ENCODE measurements at regions not wholly inside any gene's neighbourhood (a gene's known extent, or its start where the extent isn't known, plus 50 kb on each side); places are given as distances from the start of the nearest gene placed in this dataset.

DNA sequence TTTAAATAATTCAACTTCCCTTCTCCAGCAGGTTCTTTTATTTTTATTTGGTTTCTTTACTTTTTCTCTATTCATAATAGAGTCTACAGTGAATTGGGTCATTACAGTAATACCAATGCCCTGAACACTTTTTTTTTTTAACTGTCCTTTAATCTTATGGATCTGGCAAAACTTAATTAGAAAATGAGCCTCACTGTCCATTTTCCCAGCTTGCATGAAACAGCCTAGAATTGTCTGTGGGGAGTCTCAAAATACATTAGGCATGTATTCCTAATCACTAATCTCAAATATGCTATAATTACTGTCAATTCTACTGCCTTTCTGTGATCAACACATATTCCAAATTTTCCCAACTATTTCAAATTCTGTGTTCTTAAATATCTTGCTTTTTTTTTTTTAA, 406.8 kb downstream of the ANXA1 start:
- DNase-seq (ENCODE audit: low spot score), result no peak

DNA sequence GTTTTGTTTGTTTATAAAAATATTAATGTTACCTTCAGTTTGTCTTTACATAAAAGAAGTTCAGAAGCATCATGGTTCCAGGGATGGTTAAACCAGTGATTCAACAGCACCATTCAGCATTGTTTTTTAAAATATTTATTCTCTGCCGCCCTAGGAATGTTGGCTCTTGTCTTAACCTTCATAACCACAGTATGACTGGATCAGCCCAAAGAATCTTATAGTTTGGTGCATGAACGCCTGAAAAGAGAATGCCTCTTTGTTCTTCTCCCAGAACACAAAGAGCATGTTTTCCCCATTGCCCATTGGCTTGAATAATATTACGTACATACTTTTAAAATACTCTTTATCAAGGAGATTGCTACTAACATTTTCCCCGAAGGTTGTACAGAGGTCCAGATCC, 413.4 kb downstream of the ANXA1 start:
- no peak for DNase-seq (ENCODE audit: low spot score)

DNA sequence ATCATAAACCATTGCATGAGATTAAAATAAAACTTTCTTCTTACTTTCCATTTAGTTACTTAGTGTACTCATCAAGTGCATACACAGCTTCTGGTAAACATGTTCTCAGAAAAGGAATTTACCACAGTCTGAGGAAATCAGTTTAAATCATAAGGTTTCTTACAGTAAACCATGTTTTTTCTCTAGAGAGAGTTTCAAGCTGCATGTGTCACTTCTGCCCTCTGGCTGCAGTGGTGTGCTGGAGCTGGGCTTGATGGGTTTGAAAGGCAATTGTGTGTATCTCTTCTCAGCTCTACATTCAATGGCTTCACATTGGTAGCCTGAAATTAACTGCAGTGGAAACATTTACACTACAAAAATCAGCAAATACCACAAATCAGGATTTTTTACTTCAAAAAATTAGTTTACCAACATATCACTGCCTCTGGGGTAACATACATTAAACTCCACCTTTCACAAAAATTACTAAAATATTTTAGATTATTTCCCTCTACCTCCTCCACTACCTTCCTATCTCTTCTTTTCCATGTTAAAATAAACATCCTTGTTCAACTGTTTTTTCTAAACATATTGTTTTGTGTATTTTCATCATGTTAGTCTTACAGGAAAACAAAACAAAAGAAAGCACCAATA, 414.3 kb downstream of the ANXA1 start:
- DNase-seq (ENCODE audit: low spot score), result no peak

GRCh38 chr9:73566627-73567026, 415.0 kb downstream of the ANXA1 start:
- DNase-seq (ENCODE audit: low spot score), result no peak

- no peak for DNase-seq (ENCODE audit: low spot score)
These were observed 421.6 kb downstream of the ANXA1 start for GRCh38 chr9:73573235-73573634.

DNA sequence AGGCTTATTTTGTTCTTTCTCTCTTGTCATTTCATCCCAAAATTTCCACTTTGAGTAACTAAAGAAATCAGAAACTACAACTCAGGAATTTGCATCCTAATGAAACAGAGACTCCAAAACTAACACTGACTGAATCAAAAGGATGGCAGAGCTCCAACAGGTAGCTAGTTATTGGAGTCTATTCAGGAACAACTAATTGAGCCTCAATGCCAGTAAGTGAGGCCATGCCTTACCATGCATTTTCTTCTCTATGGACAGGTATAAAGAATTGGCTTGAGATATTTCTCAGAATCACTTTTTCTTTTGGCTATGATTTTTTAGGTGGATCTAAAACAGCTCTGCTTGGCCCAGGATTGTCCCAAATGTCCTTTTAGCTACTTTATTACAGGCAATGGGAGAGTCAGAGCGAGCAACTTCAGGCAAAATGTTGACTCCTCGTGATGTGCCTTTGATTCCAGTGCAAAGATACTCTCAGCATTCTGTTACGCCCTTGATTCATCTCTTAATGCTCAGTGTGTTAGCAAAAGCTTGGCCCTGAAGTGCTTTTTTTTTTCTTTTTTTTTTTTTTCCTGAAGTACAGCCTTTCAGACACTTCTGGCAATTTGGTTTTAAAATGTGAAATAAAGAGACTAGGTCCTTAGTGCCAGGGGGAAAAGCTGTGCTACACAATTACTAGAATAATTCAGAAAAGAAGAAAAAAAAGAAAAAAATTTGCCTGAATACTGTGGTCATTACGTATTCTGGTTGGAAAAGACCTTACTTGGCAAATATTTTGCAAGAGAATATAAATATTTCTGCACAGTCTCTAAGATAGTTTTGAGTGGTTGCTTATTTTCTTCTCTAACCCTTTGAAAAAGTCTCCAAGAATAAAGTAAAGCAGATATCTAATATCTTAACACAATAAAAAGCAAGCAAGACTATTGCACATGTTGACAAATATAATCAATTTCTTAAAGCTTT, 423.7 kb downstream of the ANXA1 start:
- no peak for DNase-seq (ENCODE audit: low spot score)

DNA sequence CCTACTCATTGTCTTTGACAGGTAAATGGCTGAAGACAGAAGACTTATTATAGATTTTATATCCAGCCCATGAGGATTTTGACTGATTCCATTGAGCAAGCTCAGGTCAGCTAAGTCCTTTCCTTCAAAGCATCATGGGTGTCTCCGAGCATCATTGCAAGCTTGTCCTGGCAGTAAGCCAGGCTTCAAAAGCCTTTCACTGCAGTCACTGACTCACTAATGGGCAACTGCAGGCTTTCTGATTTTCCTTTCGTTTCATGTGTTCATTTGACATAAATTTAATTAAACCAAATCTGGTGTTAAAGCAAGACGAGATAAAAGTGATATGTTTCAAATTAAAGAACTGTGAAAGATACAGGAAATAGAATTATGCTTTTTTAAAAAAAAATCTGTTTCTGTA, 426.2 kb downstream of the ANXA1 start:
- DNase-seq (ENCODE audit: low spot score), result no peak

DNA sequence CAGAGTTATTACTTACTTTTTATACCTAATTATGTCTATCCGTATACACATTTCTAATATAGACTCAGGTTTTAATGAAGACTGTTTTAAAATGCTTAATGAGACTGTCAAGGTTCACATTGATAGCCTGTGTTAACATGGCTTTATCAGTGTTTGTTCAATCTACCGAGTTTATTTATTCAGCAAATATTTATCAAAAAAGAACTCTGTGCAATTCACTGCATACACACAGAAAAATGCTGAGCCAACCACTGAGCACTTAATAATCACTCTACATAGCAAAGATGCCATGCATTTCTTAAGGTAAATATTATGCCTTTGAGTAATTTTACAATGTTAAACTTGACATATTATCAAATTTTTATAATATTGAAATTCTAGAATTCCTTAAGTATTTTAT, 428.2 kb downstream of the ANXA1 start:
- no peak for DNase-seq (ENCODE audit: low spot score)

DNA sequence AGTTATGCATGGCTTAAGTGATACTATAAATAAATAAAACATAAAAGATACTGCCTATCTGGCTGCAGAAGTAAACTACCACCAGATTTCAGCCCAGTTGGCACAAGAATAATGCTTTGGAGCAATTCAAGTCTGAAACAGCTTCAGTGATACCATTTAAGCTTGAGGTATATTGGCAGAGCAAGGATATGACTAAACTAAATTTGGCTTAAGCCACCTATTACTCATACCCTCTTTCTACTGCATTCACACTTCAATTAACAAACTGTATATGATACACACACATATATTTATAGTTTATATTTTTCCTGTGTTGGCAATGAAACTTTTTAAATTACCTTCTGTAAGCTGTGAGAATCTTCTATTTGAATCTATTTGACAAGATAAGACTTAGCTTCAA, 431.9 kb downstream of the ANXA1 start:
- DNase-seq (ENCODE audit: low spot score), result no peak

- DNase-seq (ENCODE audit: low spot score), result no peak
These were observed 443.4 kb downstream of the ANXA1 start for GRCh38 chr9:73595036-73595545.

- DNase-seq (ENCODE audit: low spot score), result no peak
These were observed 444.7 kb downstream of the ANXA1 start for GRCh38 chr9:73596321-73596720.

- no peak for DNase-seq (ENCODE audit: low spot score)
These were observed 445.4 kb downstream of the ANXA1 start for GRCh38 chr9:73597039-73597438.

DNA sequence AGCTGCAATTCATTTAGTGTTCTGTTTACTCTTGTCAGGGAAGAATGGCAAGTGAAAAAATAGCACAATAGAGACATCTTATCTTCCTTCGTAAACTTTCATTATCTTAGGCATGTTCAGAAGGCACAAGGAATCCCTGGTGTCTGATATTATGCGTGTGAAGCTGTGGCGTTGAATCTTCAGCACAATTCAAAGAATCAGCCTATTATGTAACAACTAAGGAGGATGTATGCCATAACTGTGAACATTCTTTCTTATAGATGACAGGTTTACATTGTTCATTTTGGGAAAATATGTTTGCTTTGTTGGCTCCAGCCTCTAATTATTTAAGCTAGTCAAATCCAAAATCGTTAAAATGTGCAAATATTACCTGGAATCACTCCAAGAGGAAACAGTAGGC, 446.1 kb downstream of the ANXA1 start:
- DNase-seq (ENCODE audit: low spot score), result no peak

- DNase-seq (ENCODE audit: low spot score), result no peak
These were observed 457.7 kb downstream of the ANXA1 start for GRCh38 chr9:73609381-73609780.

GRCh38 chr9:73611032-73611431, 459.4 kb downstream of the ANXA1 start:
- no peak for DNase-seq (ENCODE audit: low spot score)

- DNase-seq (ENCODE audit: low spot score), result no peak
These were observed 461.5 kb downstream of the ANXA1 start for GRCh38 chr9:73613092-73613701.

DNA sequence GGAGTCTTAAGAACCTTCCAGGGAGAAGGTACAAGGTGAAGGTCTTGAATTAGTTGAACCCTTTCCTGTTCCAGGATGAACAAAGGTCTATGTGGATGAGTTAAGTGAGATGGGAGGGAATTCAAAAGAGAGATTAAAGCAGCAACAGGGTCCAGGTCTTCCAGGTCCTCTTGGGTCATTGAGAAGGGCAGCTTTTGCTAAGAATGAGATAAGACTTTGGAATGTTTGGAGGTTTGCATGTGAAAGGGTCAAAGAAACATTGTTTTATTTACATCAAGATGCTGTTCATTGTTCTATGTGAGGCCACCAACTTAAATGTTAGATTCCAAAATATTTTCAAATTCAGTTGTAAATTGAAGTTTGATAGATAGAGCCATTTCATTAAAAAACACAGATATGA, 463.9 kb downstream of the ANXA1 start:
- DNase-seq (ENCODE audit: low spot score), result no peak

DNA sequence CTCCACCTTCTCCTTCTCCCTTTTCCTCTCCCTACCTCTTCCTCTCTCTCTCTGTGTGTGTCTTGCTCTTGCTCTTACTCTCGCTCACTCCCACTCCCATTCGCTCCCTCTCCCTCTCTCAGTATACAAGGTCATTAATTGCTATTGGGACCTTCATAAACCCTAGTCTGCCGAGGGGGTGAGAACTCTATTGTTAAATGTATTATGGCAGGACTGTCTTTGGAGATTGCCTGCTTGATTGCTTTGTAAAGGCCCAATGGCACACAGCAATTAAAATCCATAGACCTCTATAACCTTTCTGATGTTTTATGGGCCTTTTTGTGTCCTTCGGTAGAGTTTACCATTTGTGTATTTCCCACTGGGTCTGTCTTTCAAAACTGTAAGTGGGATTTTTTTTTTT, 465.9 kb downstream of the ANXA1 start:
- DNase-seq (ENCODE audit: low spot score), result no peak

DNA sequence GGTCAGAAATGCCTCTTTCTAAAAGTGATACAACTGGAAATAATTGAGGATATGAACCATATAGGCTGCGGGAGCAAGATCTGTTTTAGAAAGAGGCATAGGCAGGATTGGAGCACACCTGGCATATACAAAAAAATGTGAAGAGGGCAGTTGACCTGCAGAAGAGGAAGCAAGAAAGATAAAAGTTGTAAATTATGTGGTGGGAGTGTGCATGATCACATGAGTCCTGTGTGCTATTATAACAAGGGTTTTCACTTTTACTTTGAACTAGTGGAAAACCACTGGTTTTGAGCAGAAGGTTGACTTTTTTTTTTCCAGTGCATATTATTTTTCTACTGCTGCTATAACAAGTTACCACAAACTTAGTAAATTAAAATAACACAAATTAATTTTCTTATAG, 489.3 kb downstream of the ANXA1 start:
- DNase-seq (ENCODE audit: low spot score), result no peak

- DNase-seq (ENCODE audit: low spot score), result no peak
These were observed 491.8 kb downstream of the ANXA1 start for GRCh38 chr9:73643379-73644013.

DNA sequence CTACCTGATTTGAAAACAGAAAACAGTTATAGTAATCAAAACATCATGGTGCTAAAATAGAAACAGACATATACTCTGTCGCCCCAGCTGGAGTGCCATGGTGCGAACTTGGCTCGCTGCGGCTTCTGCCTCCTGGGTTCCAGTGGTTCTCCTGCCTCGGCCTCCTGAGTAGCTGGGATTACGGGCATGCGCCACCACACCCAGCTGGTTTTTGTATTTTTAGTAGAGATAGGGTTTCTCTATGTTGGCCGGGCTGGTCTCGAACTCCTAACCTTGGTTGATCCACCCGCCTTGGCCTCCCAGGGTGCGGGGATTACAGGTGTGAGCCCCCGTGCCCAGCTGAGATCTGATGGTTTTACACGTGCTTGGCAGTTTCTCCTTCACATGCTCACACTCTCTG, 495.9 kb downstream of the ANXA1 start:
- DNase-seq (ENCODE audit: low spot score), result no peak

- DNase-seq (ENCODE audit: low spot score), result no peak
These were observed 497.9 kb downstream of the ANXA1 start for GRCh38 chr9:73649552-73649951.

All from activated CD4-positive, alpha-beta T cell treated with anti-CD3 and anti-CD28 coated beads, Interleukin-2, Interleukin-4, amounts not matched to agents 100 ng/mL and 50 ng/mL, durations not matched to agents 16 hours and 8 hours (primary cell).